A549 (cell line): ENCODE measurements at regions not wholly inside any gene's neighbourhood (a gene's known extent, or its start where the extent isn't known, plus 50 kb on each side); places are given as distances from the start of the nearest gene placed in this dataset.

ENCODE experiments used
- ATAC-seq, 2 experiments: fragments of 200-7000 bp in 1 of 2; fragments of >200 bp in 1 of 2; cut with Nextera tagmentation in 1 of 2; cut with Tn5 transposase in 1 of 2; 3 replicates each; pipeline versions ENCODE4 v1.8.0 to v1.9.1; 2018 to 2020; ENCODE audit warnings: mild to moderate bottlenecking in 1 of 2, moderate library complexity in 1 of 2
- CTCF ChIA-PET: fragments of 300-600 bp; sonication (Branson Sonifier 250); formaldehyde crosslinking; extraction: SDS; loops from one replicate; lab custom pipeline; 2021; ENCODE audit warnings: antibody characterized with exemption, inconsistent platforms; lab: Yijun Ruan, JAX
- POLR2A ChIA-PET: fragments of 350-600 bp; formaldehyde crosslinking; extraction: SDS; loops from one replicate; lab custom pipeline; 2021; ENCODE audit warnings: antibody characterized with exemption, inconsistent platforms; lab: Yijun Ruan, JAX
- DNase-seq, 2 experiments: peaks; one replicate each; pipeline versions ENCODE4 v3.0.0 to v3.0.0-alpha.2; 2011 to 2016; ENCODE audit warnings: low read depth in 1 of 2, low spot score in 1 of 2
- FAIRE-seq: peaks from 2 replicates; lab custom pipeline; 2011; peaks lifted over from hg19 to GRCh38; lab: Jason Lieb, UNC
- H3K27ac ChIP-seq, 2 experiments: fragments of >200 bp; sonication (Bioruptor Twin); formaldehyde crosslinking; 3 replicates each; pipeline ENCODE4 v1.5.1; 2016 to 2017
- H3K4me1 ChIP-seq: fragments of >200 bp; sonication (Bioruptor Twin); formaldehyde crosslinking; 3 replicates; pipeline ENCODE4 v1.6.1; 2016
- H3K4me2 ChIP-seq: fragments of >200 bp; sonication (Bioruptor Twin); formaldehyde crosslinking; 3 replicates; pipeline ENCODE4 v1.6.1; 2016
- H3K4me3 ChIP-seq: fragments of >200 bp; sonication (Bioruptor Twin); formaldehyde crosslinking; 3 replicates; pipeline ENCODE4 v1.5.1; 2016
- H3K9me3 ChIP-seq: fragments of >200 bp; sonication (Bioruptor Twin); formaldehyde crosslinking; 3 replicates; pipeline ENCODE4 v1.6.1; 2016
- ATOH8 ChIP-seq: fragments of 250-450 bp; sonication (Bioruptor Pico); IDR thresholded peaks from 2 replicates; pipeline ENCODE4 v1.5.0; 2020; ENCODE audit warnings: low read depth, mild to moderate bottlenecking, moderate library complexity
- BHLHE40 ChIP-seq: IDR thresholded peaks from 2 replicates; pipeline ENCODE4 v1.6.1; 2012; ENCODE audit warnings: low read depth, low read length, inconsistent platforms
- CBX8 ChIP-seq: fragments of 200-600 bp; sonication (generic); IDR thresholded peaks from 2 replicates; pipeline ENCODE4 v1.6.1; 2016
- EHMT2 ChIP-seq: fragments of 200-600 bp; sonication (generic); IDR thresholded peaks from 2 replicates; pipeline ENCODE4 v1.6.1; 2016; ENCODE audit warnings: antibody characterized with exemption, low read depth, mild to moderate bottlenecking, moderate library complexity
- ELK1 ChIP-seq: fragments of 150-350 bp; IDR thresholded peaks from 2 replicates; pipeline ENCODE4 v1.6.1; 2014; ENCODE audit warnings: low read depth, mild to moderate bottlenecking, low read length
- GATA3 ChIP-seq: IDR thresholded peaks from 2 replicates; pipeline ENCODE4 v1.6.1; 2012; ENCODE audit warnings: borderline replicate concordance
- HMGXB4 ChIP-seq: fragments of 250-450 bp; sonication (Bioruptor Pico); IDR thresholded peaks from 2 replicates; pipeline ENCODE4 v1.5.0; 2021; ENCODE audit warnings: mild to moderate bottlenecking, moderate library complexity, borderline replicate concordance
- HOXA7 ChIP-seq: fragments of 250-450 bp; sonication (Bioruptor Pico); IDR thresholded peaks from 2 replicates; pipeline ENCODE4 v1.5.0; 2020; ENCODE audit warnings: mild to moderate bottlenecking, moderate library complexity
- KDM1A ChIP-seq: fragments of 200-600 bp; sonication (generic); IDR thresholded peaks from 2 replicates; pipeline ENCODE4 v1.6.1; 2016; ENCODE audit warnings: low read depth, mild to moderate bottlenecking
- MAFK ChIP-seq: fragments of 450-650 bp; IDR thresholded peaks from 2 replicates; pipeline ENCODE4 v1.6.1; 2014; ENCODE audit not compliant: partially characterized antibody
- NR3C1 ChIP-seq: fragments of >200 bp; sonication (Bioruptor Twin); formaldehyde crosslinking; IDR thresholded peaks from 3 replicates; pipeline ENCODE4 v1.6.1; 2017
- PBX3 ChIP-seq: IDR thresholded peaks from 2 replicates; pipeline ENCODE4 v1.6.1; 2012
- POLR2AphosphoS2 ChIP-seq: conservative IDR thresholded peaks from 2 replicates; pipeline ENCODE4 v1.6.1; 2012; ENCODE audit warnings: low read length, improper control_type of control experiment, inconsistent platforms
- RAD21 ChIP-seq, 2 experiments: fragments of >200 bp in 1 of 2; sonication (Bioruptor Twin) in 1 of 2; formaldehyde crosslinking in 1 of 2; IDR thresholded peaks in 1 of 2; conservative IDR thresholded peaks in 1 of 2; 2 replicates in 1 of 2; 3 replicates in 1 of 2; pipeline ENCODE4 v1.6.1; 2012 to 2018; ENCODE audit warnings: inconsistent platforms in 1 of 2
- RCOR1 ChIP-seq: fragments of 150-350 bp; IDR thresholded peaks from 2 replicates; pipeline ENCODE4 v1.6.1; 2014; ENCODE audit warnings: antibody characterized with exemption, low read length, low read depth
- RFX5 ChIP-seq: fragments of 450-650 bp; IDR thresholded peaks from 2 replicates; pipeline ENCODE4 v1.7.1; 2014; ENCODE audit warnings: antibody characterized with exemption, mild to moderate bottlenecking, moderate library complexity
- SMC3 ChIP-seq: fragments of >200 bp; sonication (Bioruptor Twin); formaldehyde crosslinking; IDR thresholded peaks from 3 replicates; pipeline ENCODE4 v1.6.1; 2018; ENCODE audit warnings: inconsistent platforms
- TP53 ChIP-seq: fragments of 250-450 bp; sonication (Bioruptor Pico); IDR thresholded peaks from 2 replicates; pipeline ENCODE4 v1.5.0; 2021; ENCODE audit warnings: mild to moderate bottlenecking, moderate library complexity
- ZFP36 ChIP-seq: fragments of 450-650 bp; IDR thresholded peaks from 2 replicates; pipeline ENCODE4 v1.6.1; 2014; ENCODE audit warnings: borderline replicate concordance; ENCODE audit not compliant: partially characterized antibody
- ZSCAN20 ChIP-seq: fragments of 250-450 bp; sonication (Bioruptor Pico); IDR thresholded peaks from 2 replicates; pipeline ENCODE4 v1.8.0; 2022; ENCODE audit warnings: mild to moderate bottlenecking, moderate library complexity
- WGBS: methylation state at CpG from one replicate; pipeline ENCODE4 v1.1.6; 2017; ENCODE audit errors: missing lambda C conversion rate; 5-methylcytosine and 5-hydroxymethylcytosine counted together
- TF ChIP-seq, protein P1 (sequence below): fragments of >200 bp; sonication (Bioruptor Twin); formaldehyde crosslinking; IDR thresholded peaks from 3 replicates; pipeline ENCODE4 v1.6.1; 2016

DNA sequence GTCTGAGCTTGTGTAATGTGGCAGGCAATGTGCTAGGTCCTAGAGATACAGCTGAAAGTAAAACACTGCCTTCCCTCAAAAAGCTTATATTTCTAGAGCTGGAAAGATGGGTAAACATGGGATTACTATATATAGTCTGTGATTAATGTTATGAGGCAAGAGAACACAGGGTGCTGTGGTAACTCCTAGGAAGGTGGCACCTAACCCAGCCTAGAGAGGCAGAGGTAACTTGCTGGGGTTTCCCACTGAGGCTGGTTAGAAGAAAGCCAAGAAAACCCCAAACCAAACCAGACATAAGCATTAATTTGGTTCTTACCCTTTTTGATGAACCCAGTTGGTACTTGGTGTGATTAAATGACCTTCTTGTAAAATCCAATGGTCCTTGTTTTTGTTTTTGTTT, 315.0 kb downstream of the PPP1R2C start:
- H3K9me3 ChIP-seq, result no peaks in the 10 kb centered on the region
- H3K27ac ChIP-seq, result no peak overlapping the region
- CTCF ChIA-PET, result no interaction called here
- no peak for DNase-seq
- POLR2A ChIA-PET, result no interaction called here
- TF ChIP-seq TP53 (CRISPR knock-in tag), result no peak
- TF ChIP-seq KDM1A, result no peak
- TF ChIP-seq ELK1, result no peak
- no peak for TF ChIP-seq HMGXB4 (CRISPR knock-in tag)
- no peak for TF ChIP-seq RCOR1
- TF ChIP-seq, all 56 proteins: peak for 0
- H3K4me1 ChIP-seq, result no peaks in the 10 kb centered on the region
- no peak overlapping the region for H3K4me3 ChIP-seq
- ATAC-seq, result no peak
- H3K4me2 ChIP-seq, result no peak overlapping the region
- no peak for FAIRE-seq

DNA sequence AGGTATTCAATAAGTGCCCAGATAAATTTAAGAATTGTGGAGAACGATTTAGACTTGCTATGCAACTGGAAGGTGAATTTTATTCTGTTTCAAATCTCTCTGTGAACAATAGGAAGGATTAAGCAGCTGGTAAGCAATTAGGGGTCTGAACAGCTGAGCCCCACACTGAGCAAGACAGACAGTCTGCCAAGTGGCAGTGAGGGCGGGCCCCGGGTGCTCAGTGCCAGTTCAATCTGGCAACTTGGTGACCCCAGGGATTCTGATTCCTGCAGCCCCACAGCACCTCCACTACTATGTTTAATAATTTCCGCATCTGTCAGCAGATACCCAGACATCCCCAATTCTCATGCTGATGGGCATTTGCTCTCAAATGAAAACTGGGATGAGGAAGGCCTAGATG, 317.3 kb downstream of the PPP1R2C start:
- Histone ChIP-seq H3K27ac (no peak overlapping the region), H3K4me2 (no peak overlapping the region), H3K9me3 (no peaks in the 10 kb centered on the region), H3K4me3 (no peak overlapping the region), H3K4me1 (no peaks in the 10 kb centered on the region)
- ChIA-PET POLR2A (no interaction called here), CTCF (no interaction called here)
- TF ChIP-seq MAFK, result no peak
- TF ChIP-seq CBX8, result no peak
- ATAC-seq (no peak), FAIRE-seq (no peak), DNase-seq (no peak)
- 17% methylated on average over 4 of the region's 4 CpGs for WGBS

GRCh38 chrX:42459735-42460134, 318.2 kb downstream of the PPP1R2C start:
- CTCF ChIA-PET, result no interaction called here
- Histone ChIP-seq H3K4me2 (no peak overlapping the region), H3K4me3 (no peak overlapping the region), H3K4me1 (no peaks in the 10 kb centered on the region), H3K9me3 (no peaks in the 10 kb centered on the region), H3K27ac (no peak overlapping the region)
- DNase-seq (no peak), FAIRE-seq (no peak), ATAC-seq (no peak)
- POLR2A ChIA-PET, result no interaction called here
- TF ChIP-seq GATA3, result no peak

- H3K9me3 ChIP-seq, result no peaks in the 10 kb centered on the region
- TF ChIP-seq NR3C1 (no peak), ATOH8 (CRISPR knock-in tag) (no peak), ZSCAN20 (CRISPR knock-in tag) (no peak), SMC3 (no peak), PBX3 (no peak), HOXA7 (CRISPR knock-in tag) (no peak), POLR2AphosphoS2 (no peak), ZFP36 (no peak), RAD21 (conservative IDR thresholded peaks at IDR 0.05 in 1 of 2, IDR thresholded peaks at IDR 0.05 in 1 of 2) (no peak), EHMT2 (no peak), RFX5 (no peak), TP53 (CRISPR knock-in tag) (no peak), BHLHE40 (no peak)
- TF ChIP-seq, protein P1, sequence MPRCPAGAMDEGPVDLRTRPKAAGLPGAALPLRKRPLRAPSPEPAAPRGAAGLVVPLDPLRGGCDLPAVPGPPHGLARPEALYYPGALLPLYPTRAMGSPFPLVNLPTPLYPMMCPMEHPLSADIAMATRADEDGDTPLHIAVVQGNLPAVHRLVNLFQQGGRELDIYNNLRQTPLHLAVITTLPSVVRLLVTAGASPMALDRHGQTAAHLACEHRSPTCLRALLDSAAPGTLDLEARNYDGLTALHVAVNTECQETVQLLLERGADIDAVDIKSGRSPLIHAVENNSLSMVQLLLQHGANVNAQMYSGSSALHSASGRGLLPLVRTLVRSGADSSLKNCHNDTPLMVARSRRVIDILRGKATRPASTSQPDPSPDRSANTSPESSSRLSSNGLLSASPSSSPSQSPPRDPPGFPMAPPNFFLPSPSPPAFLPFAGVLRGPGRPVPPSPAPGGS, result no peak
- ATAC-seq, result no peak
- no peak overlapping the region for H3K27ac ChIP-seq
- H3K4me1 ChIP-seq, result no peaks in the 10 kb centered on the region
- WGBS, result 30% methylated on average over 9 of the region's 9 CpGs
- no peak for DNase-seq
- no peak overlapping the region for H3K4me3 ChIP-seq
- CTCF ChIA-PET, result no interaction called here
- no peak overlapping the region for H3K4me2 ChIP-seq
- POLR2A ChIA-PET, result no interaction called here
- no peak for FAIRE-seq
Observed at GRCh38 chrX:42456176-42456700, 321.7 kb downstream of the PPP1R2C start.
